Panc1 (cell line): ENCODE measurements at regions not wholly inside any gene's neighbourhood (a gene's known extent, or its start where the extent isn't known, plus 50 kb on each side); places are given as distances from the start of the nearest gene placed in this dataset.

Experiments used
- ATAC-seq: fragments of 200-7000 bp; cut with Tn5 transposase; 2 replicates; pipeline ENCODE4 v1.9.1; 2020; ENCODE audit warnings: mild to moderate bottlenecking, moderate library complexity
- BruUV-seq: library from RNA; stranded (reverse); fragments of 400-500 nt; replicated peaks from 2 replicates; lab custom pipeline; 2021; lab: Mats Ljungman, UMichigan
- CTCF ChIA-PET: fragments of 300-600 bp; sonication (Branson Sonifier 250); formaldehyde crosslinking; loops from one replicate; lab custom pipeline; 2022; ENCODE audit warnings: antibody characterized with exemption; lab: Charles Lee
- POLR2A ChIA-PET: fragments of 300-600 bp; sonication (Branson Sonifier 250); formaldehyde crosslinking; loops from one replicate; lab custom pipeline; 2022; ENCODE audit warnings: antibody characterized with exemption; lab: Charles Lee
- DNase-seq: peaks from one replicate; pipeline ENCODE4 v3.0.0-alpha.2; 2010; ENCODE audit warnings: low read depth, low spot score
- H3K27ac ChIP-seq: 2 replicates; pipeline ENCODE4 v1.5.1; 2011; ENCODE audit warnings: mild to moderate bottlenecking, low read length, inconsistent platforms
- H3K27me3 ChIP-seq: fragments of 200-500 bp; sonication (Bioruptor generic); 2 replicates; pipeline ENCODE4 v1.6.0; 2014; ENCODE audit warnings: low read length, inconsistent platforms; ENCODE audit not compliant: control insufficient read depth, insufficient read depth
- H3K36me3 ChIP-seq: fragments of 200-500 bp; sonication (Bioruptor generic); 2 replicates; pipeline ENCODE4 v1.5.1; 2014; ENCODE audit warnings: inconsistent platforms, mild to moderate bottlenecking, low read length, moderate library complexity; ENCODE audit not compliant: control insufficient read depth, insufficient read depth
- H3K4me1 ChIP-seq: 2 replicates; pipeline ENCODE4 v1.5.1; 2011; ENCODE audit warnings: inconsistent platforms, mild to moderate bottlenecking, low read length, moderate library complexity; ENCODE audit not compliant: control insufficient read depth, insufficient read depth
- H3K4me3 ChIP-seq, 2 experiments: 2 replicates each; pipeline ENCODE4 v1.5.1; 2011 to 2012; ENCODE audit warnings: low read depth in 2 of 2, low read length in 2 of 2, mild to moderate bottlenecking in 2 of 2, inconsistent platforms in 1 of 2, moderate library complexity in 1 of 2
- H3K9me3 ChIP-seq: fragments of 200-500 bp; sonication (Bioruptor generic); 2 replicates; pipeline ENCODE4 v1.5.1; 2014; ENCODE audit warnings: low read depth, mild to moderate bottlenecking, inconsistent platforms, low read length, moderate library complexity; ENCODE audit not compliant: control insufficient read depth, insufficient read depth
- POLR2AphosphoS5 ChIP-seq: IDR thresholded peaks from 2 replicates; pipeline ENCODE4 v1.6.1; 2012; ENCODE audit warnings: mild to moderate bottlenecking, low read depth, low read length, moderate library complexity
- SIN3A ChIP-seq: IDR thresholded peaks from 2 replicates; pipeline ENCODE4 v1.6.1; 2012; ENCODE audit warnings: low read depth, mild to moderate bottlenecking, low read length, moderate library complexity, borderline replicate concordance; ENCODE audit not compliant: insufficient read depth
- TCF7L2 ChIP-seq: IDR thresholded peaks from 2 replicates; pipeline ENCODE4 v1.6.1; 2011; ENCODE audit warnings: mild to moderate bottlenecking, low read depth, low read length, inconsistent platforms
- in situ Hi-C: cut with HindIII; loops from 2 replicates; pipeline ENCODE4 v1.10.0; 2016; ENCODE audit warnings: low sequenced_read_pairs, low pct_unique_long_range_greater_than_20kb
- intact Hi-C: fragments of 100-400 bp; cut with micrococcal nuclease; formaldehyde crosslinking; loops from one replicate; pipeline ENCODE4 v1.10.0; 2022; ENCODE audit not compliant: unreplicated experiment
- TF ChIP-seq, protein P1 (sequence below): fragments of 450-650 bp; IDR thresholded peaks from 2 replicates; pipeline ENCODE4 v1.5.1; 2017; ENCODE audit warnings: mild to moderate bottlenecking
- TF ChIP-seq, protein P2 (sequence below), 2 experiments: IDR thresholded peaks; 2 replicates each; pipeline ENCODE4 v1.6.1; 2011 to 2012; ENCODE audit warnings: low read depth in 2 of 2, control low read depth in 1 of 2, low read length in 1 of 2, mild to moderate bottlenecking in 1 of 2, moderate library complexity in 1 of 2; ENCODE audit not compliant: insufficient read depth in 1 of 2

DNA sequence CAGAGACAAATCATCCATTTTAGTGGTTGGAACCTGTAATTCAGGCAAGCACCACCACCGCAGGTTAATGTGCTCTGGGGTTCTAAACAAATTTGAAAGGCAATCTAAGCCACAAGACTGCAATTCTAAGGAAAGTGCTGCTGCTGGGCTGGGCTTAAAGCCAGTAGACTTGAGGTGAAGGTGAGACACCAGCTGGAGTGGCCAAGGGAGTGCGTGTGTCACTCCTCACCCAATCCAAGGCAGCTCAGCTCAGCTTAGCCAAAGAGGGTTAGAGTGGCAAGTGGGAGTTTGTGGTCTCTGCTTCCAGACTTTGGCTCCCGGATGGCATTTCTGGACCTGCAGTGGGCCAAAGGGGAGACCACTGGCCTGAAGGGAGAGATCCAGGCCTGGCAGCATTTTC lies 1655.6 kb downstream of the SI start:
- Histone ChIP-seq H3K9me3 (no peaks in the 10 kb centered on the region), H3K27me3 (no peaks in the 10 kb centered on the region), H3K4me1 (no peaks in the 10 kb centered on the region), H3K4me3 (no peak overlapping the region), H3K36me3 (no peaks in the 10 kb centered on the region), H3K27ac (no peak overlapping the region)
- in situ Hi-C loops: no loop called here
- ATAC-seq (no peak), DNase-seq (no peak)
- intact Hi-C loops: no loop called here
- CTCF ChIA-PET: no interaction called here
- TF ChIP-seq POLR2AphosphoS5: no peak
- TF ChIP-seq, protein P1, sequence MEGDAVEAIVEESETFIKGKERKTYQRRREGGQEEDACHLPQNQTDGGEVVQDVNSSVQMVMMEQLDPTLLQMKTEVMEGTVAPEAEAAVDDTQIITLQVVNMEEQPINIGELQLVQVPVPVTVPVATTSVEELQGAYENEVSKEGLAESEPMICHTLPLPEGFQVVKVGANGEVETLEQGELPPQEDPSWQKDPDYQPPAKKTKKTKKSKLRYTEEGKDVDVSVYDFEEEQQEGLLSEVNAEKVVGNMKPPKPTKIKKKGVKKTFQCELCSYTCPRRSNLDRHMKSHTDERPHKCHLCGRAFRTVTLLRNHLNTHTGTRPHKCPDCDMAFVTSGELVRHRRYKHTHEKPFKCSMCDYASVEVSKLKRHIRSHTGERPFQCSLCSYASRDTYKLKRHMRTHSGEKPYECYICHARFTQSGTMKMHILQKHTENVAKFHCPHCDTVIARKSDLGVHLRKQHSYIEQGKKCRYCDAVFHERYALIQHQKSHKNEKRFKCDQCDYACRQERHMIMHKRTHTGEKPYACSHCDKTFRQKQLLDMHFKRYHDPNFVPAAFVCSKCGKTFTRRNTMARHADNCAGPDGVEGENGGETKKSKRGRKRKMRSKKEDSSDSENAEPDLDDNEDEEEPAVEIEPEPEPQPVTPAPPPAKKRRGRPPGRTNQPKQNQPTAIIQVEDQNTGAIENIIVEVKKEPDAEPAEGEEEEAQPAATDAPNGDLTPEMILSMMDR: no peak
- TF ChIP-seq TCF7L2: no peak
- no peak for TF ChIP-seq SIN3A
- TF ChIP-seq, protein P2, sequence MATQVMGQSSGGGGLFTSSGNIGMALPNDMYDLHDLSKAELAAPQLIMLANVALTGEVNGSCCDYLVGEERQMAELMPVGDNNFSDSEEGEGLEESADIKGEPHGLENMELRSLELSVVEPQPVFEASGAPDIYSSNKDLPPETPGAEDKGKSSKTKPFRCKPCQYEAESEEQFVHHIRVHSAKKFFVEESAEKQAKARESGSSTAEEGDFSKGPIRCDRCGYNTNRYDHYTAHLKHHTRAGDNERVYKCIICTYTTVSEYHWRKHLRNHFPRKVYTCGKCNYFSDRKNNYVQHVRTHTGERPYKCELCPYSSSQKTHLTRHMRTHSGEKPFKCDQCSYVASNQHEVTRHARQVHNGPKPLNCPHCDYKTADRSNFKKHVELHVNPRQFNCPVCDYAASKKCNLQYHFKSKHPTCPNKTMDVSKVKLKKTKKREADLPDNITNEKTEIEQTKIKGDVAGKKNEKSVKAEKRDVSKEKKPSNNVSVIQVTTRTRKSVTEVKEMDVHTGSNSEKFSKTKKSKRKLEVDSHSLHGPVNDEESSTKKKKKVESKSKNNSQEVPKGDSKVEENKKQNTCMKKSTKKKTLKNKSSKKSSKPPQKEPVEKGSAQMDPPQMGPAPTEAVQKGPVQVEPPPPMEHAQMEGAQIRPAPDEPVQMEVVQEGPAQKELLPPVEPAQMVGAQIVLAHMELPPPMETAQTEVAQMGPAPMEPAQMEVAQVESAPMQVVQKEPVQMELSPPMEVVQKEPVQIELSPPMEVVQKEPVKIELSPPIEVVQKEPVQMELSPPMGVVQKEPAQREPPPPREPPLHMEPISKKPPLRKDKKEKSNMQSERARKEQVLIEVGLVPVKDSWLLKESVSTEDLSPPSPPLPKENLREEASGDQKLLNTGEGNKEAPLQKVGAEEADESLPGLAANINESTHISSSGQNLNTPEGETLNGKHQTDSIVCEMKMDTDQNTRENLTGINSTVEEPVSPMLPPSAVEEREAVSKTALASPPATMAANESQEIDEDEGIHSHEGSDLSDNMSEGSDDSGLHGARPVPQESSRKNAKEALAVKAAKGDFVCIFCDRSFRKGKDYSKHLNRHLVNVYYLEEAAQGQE (IDR thresholded peaks at IDR 0.05; ENCODE audit: insufficient read depth in 1 of 2, low read depth in 2 of 2, low read length in 1 of 2): no peak
- POLR2A ChIA-PET: no interaction called here
- no TSS peak for BruUV-seq

GRCh38 chr3:163391407-163392181 lies 1686.7 kb downstream of the SI start:
- ATAC-seq (no peak), DNase-seq (no peak)
- no peak overlapping the region for H3K4me3 ChIP-seq
- no peak for TF ChIP-seq POLR2AphosphoS5
- TF ChIP-seq, protein P2 (IDR thresholded peaks at IDR 0.05; ENCODE audit: insufficient read depth in 1 of 2, low read depth in 2 of 2, low read length in 1 of 2): no peak
- TF ChIP-seq SIN3A: no peak
- no peak for TF ChIP-seq TCF7L2
- TF ChIP-seq, protein P1: no peak
- CTCF ChIA-PET: no interaction called here
- POLR2A ChIA-PET: no interaction called here
- no peak overlapping the region for H3K27ac ChIP-seq
- H3K9me3 ChIP-seq: no peaks in the 10 kb centered on the region
- H3K27me3 ChIP-seq: no peaks in the 10 kb centered on the region
- in situ Hi-C loops: no loop called here
- no TSS peak for BruUV-seq
- no peaks in the 10 kb centered on the region for H3K36me3 ChIP-seq
- intact Hi-C loops: no loop called here
- no peaks in the 10 kb centered on the region for H3K4me1 ChIP-seq
